GM12878 (cell line): ENCODE measurements at regions not wholly inside any gene's neighbourhood (a gene's known extent, or its start where the extent isn't known, plus 50 kb on each side); places are given as distances from the start of the nearest gene placed in this dataset.

Experiments
- ATAC-seq: fragments of 200-7000 bp; cut with Tn5 transposase; 3 replicates; pipeline ENCODE4 v1.9.1; 2020; ENCODE audit warnings: mild to moderate bottlenecking, moderate library complexity
- BruUV-seq: library from RNA; stranded (reverse); fragments of 400-500 nt; replicated peaks from 2 replicates; lab custom pipeline; 2021; lab: Mats Ljungman, UMichigan
- CTCF ChIA-PET: fragments of 300-600 bp; sonication (Branson Sonifier 250); formaldehyde crosslinking; extraction: SDS; loops from one replicate; lab custom pipeline; 2021; ENCODE audit warnings: inconsistent platforms; lab: Yijun Ruan, JAX
- POLR2A ChIA-PET: fragments of 350-600 bp; formaldehyde crosslinking; extraction: SDS; loops from one replicate; lab custom pipeline; 2021; ENCODE audit warnings: inconsistent platforms; lab: Charles Lee
- RAD21 ChIA-PET: fragments of 300-600 bp; sonication (Branson Sonifier 250); formaldehyde crosslinking; loops from one replicate; lab custom pipeline; 2023; ENCODE audit warnings: antibody characterized with exemption; ENCODE audit not compliant: unreplicated experiment; lab: Charles Lee
- SMC1A ChIA-PET: fragments of 300-600 bp; sonication (Branson Sonifier 250); formaldehyde crosslinking; loops from one replicate; lab custom pipeline; 2023; ENCODE audit not compliant: unreplicated experiment, uncharacterized antibody; lab: Charles Lee
- DNase-seq: peaks from one replicate; pipeline ENCODE4 v3.0.0-alpha.2; 2011; ENCODE audit warnings: low read depth, low spot score
- FAIRE-seq: peaks from 3 replicates; lab custom pipeline; 2011; peaks lifted over from hg19 to GRCh38; lab: Jason Lieb, UNC
- H2AFZ ChIP-seq: 2 replicates; pipeline ENCODE4 v1.6.0; 2011; ENCODE audit warnings: low read depth, low read length, control low read depth; ENCODE audit not compliant: control insufficient read depth
- H3K27ac ChIP-seq: 2 replicates; pipeline ENCODE4 v1.5.1; 2011; ENCODE audit warnings: control low read depth; ENCODE audit not compliant: control insufficient read depth, insufficient read depth
- H3K27me3 ChIP-seq, 2 experiments: replicated peaks in 1 of 2; 2 replicates each; pipeline versions ENCODE4 v1.6.0 to v1.6.1; 2011; ENCODE audit warnings: low read length in 1 of 2; ENCODE audit not compliant: control insufficient read depth in 2 of 2, insufficient read depth in 2 of 2
- H3K36me3 ChIP-seq, 2 experiments: 2 replicates each; pipeline ENCODE4 v1.5.1; 2011; ENCODE audit warnings: low read length in 1 of 2; ENCODE audit not compliant: control insufficient read depth in 2 of 2, insufficient read depth in 2 of 2
- H3K4me1 ChIP-seq: 2 replicates; pipeline ENCODE4 v1.6.1; 2011; ENCODE audit warnings: mild to moderate bottlenecking, low read length, moderate library complexity, mixed read lengths; ENCODE audit not compliant: control insufficient read depth, insufficient read depth
- H3K4me2 ChIP-seq: 2 replicates; pipeline ENCODE4 v1.6.0; 2011; ENCODE audit warnings: control low read depth; ENCODE audit not compliant: control insufficient read depth, insufficient read depth
- H3K4me3 ChIP-seq: fragments of 200-600 bp; sonication (generic); 2 replicates; pipeline ENCODE4 v1.5.1; 2016
- H3K79me2 ChIP-seq: 2 replicates; pipeline ENCODE4 v1.6.0; 2011; ENCODE audit warnings: low read length; ENCODE audit not compliant: control insufficient read depth, insufficient read depth
- H3K9ac ChIP-seq: 2 replicates; pipeline ENCODE4 v1.8.0; 2011; ENCODE audit warnings: low read length, control low read depth, mixed read lengths; ENCODE audit not compliant: control insufficient read depth, insufficient read depth
- H3K9me3 ChIP-seq: replicated peaks from 3 replicates; pipeline ENCODE4 v1.5.1; 2011; ENCODE audit warnings: mild to moderate bottlenecking, low read length; ENCODE audit not compliant: control insufficient read depth, insufficient read depth
- H4K20me1 ChIP-seq: 2 replicates; pipeline ENCODE4 v1.6.0; 2011; ENCODE audit not compliant: control insufficient read depth, insufficient read depth
- CEBPZ ChIP-seq: fragments of 150-350 bp; IDR thresholded peaks from 2 replicates; pipeline ENCODE4 v1.6.1; 2016; ENCODE audit warnings: low read depth, low read length
- CREB1 ChIP-seq: IDR thresholded peaks from 2 replicates; pipeline ENCODE4 v1.6.1; 2012; ENCODE audit warnings: low read depth, mild to moderate bottlenecking, inconsistent platforms
- KDM1A ChIP-seq: fragments of 200-600 bp; sonication (generic); IDR thresholded peaks from 2 replicates; pipeline ENCODE4 v1.6.1; 2016; ENCODE audit warnings: borderline replicate concordance
- PBX3 ChIP-seq: IDR thresholded peaks from 2 replicates; pipeline ENCODE4 v1.6.1; 2011; ENCODE audit warnings: mild to moderate bottlenecking, low read depth, low read length, moderate library complexity; ENCODE audit not compliant: insufficient replicate concordance
- YBX1 ChIP-seq: fragments of 450-650 bp; IDR thresholded peaks from 2 replicates; pipeline ENCODE4 v1.6.1; 2016; ENCODE audit warnings: antibody characterized with exemption
- ZBED1 ChIP-seq: IDR thresholded peaks from 2 replicates; pipeline ENCODE4 v1.6.1; 2016; ENCODE audit warnings: borderline replicate concordance
- WGBS: methylation state at CpG from one replicate; pipeline ENCODE4 v1.1.6; 2016; ENCODE audit warnings: low lambda C conversion rate; ENCODE audit not compliant: insufficient replicate concordance, insufficient coverage; ENCODE audit errors: missing lambda C conversion rate; 5-methylcytosine and 5-hydroxymethylcytosine counted together
- in situ Hi-C: fragments of 300-500 bp; cut with MboI; formaldehyde crosslinking; loops from 9 replicates; pipeline ENCODE4 v1.14.3; 2018; ENCODE audit warnings: mixed read lengths
- intact Hi-C: fragments of 100-400 bp; cut with micrococcal nuclease; formaldehyde crosslinking; loops from one replicate; pipeline ENCODE4 v1.14.2; 2022; ENCODE audit not compliant: unreplicated experiment
- TF ChIP-seq, protein P1 (sequence below): IDR thresholded peaks from 2 replicates; pipeline ENCODE4 v1.6.1; 2012; ENCODE audit warnings: low read depth, low read length, improper control_type of control experiment
- TF ChIP-seq, protein P2 (sequence below): fragments of 450-650 bp; IDR thresholded peaks from 2 replicates; pipeline ENCODE4 v1.6.1; 2018; ENCODE audit warnings: borderline replicate concordance, mild to moderate bottlenecking; ENCODE audit not compliant: partially characterized antibody

- FAIRE-seq (no peak), DNase-seq (no peak), ATAC-seq (no peak)
- Histone ChIP-seq H3K27me3 (no peaks in the 10 kb centered on the region), H3K36me3 (no peaks in the 10 kb centered on the region), H3K9me3 (no peaks in the 10 kb centered on the region), H3K4me3 (no peak overlapping the region), H2AFZ (no peak overlapping the region), H4K20me1 (no peaks in the 10 kb centered on the region), H3K27ac (no peak overlapping the region), H3K79me2 (no peaks in the 10 kb centered on the region), H3K4me2 (no peak overlapping the region), H3K9ac (no peak overlapping the region), H3K4me1 (no peaks in the 10 kb centered on the region)
- intact Hi-C loops = no loop called here
- WGBS = 48% methylated on average over 2 of the region's 2 CpGs
- in situ Hi-C loops = no loop called here
- POLR2A ChIA-PET = no interaction called here
- RAD21 ChIA-PET = no interaction called here
- SMC1A ChIA-PET = no interaction called here
- no TSS peak for BruUV-seq
- CTCF ChIA-PET = no interaction called here
- TF ChIP-seq YBX1 (no peak), CEBPZ (no peak), ZBED1 (no peak), KDM1A (no peak), CREB1 (no peak), PBX3 (no peak)
- TF ChIP-seq, protein P1, sequence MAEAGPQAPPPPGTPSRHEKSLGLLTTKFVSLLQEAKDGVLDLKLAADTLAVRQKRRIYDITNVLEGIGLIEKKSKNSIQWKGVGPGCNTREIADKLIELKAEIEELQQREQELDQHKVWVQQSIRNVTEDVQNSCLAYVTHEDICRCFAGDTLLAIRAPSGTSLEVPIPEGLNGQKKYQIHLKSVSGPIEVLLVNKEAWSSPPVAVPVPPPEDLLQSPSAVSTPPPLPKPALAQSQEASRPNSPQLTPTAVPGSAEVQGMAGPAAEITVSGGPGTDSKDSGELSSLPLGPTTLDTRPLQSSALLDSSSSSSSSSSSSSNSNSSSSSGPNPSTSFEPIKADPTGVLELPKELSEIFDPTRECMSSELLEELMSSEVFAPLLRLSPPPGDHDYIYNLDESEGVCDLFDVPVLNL = no peak
- TF ChIP-seq, protein P2, sequence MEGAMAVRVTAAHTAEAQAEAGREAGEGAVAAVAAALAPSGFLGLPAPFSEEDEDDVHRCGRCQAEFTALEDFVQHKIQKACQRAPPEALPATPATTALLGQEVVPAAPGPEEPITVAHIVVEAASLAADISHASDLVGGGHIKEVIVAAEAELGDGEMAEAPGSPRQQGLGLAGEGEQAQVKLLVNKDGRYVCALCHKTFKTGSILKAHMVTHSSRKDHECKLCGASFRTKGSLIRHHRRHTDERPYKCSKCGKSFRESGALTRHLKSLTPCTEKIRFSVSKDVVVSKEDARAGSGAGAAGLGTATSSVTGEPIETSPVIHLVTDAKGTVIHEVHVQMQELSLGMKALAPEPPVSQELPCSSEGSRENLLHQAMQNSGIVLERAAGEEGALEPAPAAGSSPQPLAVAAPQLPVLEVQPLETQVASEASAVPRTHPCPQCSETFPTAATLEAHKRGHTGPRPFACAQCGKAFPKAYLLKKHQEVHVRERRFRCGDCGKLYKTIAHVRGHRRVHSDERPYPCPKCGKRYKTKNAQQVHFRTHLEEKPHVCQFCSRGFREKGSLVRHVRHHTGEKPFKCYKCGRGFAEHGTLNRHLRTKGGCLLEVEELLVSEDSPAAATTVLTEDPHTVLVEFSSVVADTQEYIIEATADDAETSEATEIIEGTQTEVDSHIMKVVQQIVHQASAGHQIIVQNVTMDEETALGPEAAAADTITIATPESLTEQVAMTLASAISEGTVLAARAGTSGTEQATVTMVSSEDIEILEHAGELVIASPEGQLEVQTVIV = no peak
These were observed 141.9 kb upstream of the BMP4 start for GRCh38 chr14:54098536-54098935.
